NB4 (cell line): ENCODE measurements at regions not wholly inside any gene's neighbourhood (a gene's known extent, or its start where the extent isn't known, plus 50 kb on each side); places are given as distances from the start of the nearest gene placed in this dataset.

ENCODE experiments used
- MYC ChIP-seq: IDR thresholded peaks from 2 replicates; pipeline ENCODE4 v1.6.1; 2011; ENCODE audit warnings: low read depth, low read length
- POLR2A ChIP-seq: IDR thresholded peaks from 2 replicates; pipeline ENCODE4 v1.6.1; 2011; ENCODE audit warnings: mild to moderate bottlenecking; ENCODE audit not compliant: insufficient read length; ENCODE audit errors: extremely low read depth
- TF ChIP-seq, protein P1 (sequence below): IDR thresholded peaks from one replicate; pipeline ENCODE4 v1.5.1; 2012; ENCODE audit warnings: low read depth, low read length
- TF ChIP-seq, protein P2 (sequence below): IDR thresholded peaks from 2 replicates; pipeline ENCODE4 v1.6.1; 2011; ENCODE audit warnings: low read depth, low read length

DNA sequence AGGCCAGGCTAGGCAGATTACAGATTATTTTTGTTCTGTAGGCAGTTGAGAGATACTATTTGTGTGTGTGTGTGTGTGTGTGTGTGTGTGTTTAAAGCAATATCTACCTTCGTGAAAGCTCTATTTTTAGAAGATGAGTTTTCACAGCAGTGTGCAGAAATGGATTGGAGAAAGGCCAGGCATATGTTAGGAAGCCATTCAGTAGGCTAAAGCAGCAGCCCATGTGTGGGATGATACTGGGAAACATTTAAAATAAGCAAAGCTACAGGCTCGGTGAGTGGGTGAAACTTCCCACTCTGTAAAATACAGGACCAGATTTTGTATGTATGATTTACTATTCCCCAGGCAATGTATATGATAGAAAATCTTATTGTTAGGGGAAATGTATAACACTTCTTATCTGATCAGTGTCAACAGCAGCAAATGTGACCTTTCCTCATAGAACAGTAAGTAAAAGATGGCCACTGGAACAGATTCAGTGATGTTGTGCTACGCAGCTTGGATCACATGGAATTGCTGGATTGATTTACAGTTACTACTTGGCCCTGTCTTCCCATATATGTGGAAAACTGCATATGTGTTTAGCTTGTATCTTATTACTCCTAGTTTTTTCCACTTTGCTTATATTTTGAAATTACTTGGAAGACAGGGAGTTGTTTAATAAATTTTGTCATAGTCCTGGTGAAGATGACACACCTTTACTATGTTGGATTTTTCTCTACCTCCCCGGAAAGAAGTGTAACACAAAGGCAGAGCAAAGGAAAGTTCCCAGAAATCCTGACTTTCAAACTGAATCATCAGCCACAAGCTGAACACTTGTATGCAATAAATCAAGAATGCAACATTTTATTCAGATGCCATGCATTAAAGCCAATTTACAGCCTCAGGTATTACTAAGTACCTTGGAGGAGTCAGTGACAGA lies 1077.7 kb upstream of the SEMA6A start:
- TF ChIP-seq, protein P1, sequence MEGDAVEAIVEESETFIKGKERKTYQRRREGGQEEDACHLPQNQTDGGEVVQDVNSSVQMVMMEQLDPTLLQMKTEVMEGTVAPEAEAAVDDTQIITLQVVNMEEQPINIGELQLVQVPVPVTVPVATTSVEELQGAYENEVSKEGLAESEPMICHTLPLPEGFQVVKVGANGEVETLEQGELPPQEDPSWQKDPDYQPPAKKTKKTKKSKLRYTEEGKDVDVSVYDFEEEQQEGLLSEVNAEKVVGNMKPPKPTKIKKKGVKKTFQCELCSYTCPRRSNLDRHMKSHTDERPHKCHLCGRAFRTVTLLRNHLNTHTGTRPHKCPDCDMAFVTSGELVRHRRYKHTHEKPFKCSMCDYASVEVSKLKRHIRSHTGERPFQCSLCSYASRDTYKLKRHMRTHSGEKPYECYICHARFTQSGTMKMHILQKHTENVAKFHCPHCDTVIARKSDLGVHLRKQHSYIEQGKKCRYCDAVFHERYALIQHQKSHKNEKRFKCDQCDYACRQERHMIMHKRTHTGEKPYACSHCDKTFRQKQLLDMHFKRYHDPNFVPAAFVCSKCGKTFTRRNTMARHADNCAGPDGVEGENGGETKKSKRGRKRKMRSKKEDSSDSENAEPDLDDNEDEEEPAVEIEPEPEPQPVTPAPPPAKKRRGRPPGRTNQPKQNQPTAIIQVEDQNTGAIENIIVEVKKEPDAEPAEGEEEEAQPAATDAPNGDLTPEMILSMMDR, result no peak
- TF ChIP-seq POLR2A, result no peak
- TF ChIP-seq, protein P2, sequence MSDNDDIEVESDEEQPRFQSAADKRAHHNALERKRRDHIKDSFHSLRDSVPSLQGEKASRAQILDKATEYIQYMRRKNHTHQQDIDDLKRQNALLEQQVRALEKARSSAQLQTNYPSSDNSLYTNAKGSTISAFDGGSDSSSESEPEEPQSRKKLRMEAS, result no peak
- no peak for TF ChIP-seq MYC
